IPS DF 4.7 (cell line): ENCODE measurements at regions not wholly inside any gene's neighbourhood (a gene's known extent, or its start where the extent isn't known, plus 50 kb on each side); places are given as distances from the start of the nearest gene placed in this dataset.
"Not testable (repeated sequence)": the region's sequence is repeated elsewhere in the genome, so short reads cannot be mapped to it uniquely, and the experiment has no call there.

ENCODE experiments used
- DNase-seq: peaks from one replicate; pipeline ENCODE4 v3.0.0-alpha.2; 2013; ENCODE audit warnings: low spot score; ENCODE audit errors: extremely low read depth

DNA sequence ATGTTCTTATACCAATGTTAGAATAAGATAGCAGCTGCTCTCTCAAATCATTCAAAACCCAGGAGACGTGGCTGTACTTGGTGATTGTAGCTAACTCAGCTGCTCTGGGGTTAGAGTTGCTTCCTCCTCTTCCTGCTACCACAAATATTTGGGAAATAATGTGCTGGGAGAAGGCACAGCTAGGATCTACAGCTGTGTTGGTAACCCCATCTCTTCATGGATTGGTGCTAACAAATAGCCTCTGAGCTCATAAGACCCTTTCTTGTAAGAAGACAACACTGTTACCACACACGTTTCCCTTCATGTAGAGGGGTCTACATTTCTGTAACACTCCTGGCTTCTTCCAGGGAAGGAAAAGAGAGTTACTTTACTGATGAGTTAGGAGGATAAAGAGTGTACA is 911.0 kb upstream of the CITED2 start:
- DNase-seq, result no peak

GRCh38 chr6:140284871-140285270 is 910.4 kb upstream of the CITED2 start:
- no peak for DNase-seq

DNA sequence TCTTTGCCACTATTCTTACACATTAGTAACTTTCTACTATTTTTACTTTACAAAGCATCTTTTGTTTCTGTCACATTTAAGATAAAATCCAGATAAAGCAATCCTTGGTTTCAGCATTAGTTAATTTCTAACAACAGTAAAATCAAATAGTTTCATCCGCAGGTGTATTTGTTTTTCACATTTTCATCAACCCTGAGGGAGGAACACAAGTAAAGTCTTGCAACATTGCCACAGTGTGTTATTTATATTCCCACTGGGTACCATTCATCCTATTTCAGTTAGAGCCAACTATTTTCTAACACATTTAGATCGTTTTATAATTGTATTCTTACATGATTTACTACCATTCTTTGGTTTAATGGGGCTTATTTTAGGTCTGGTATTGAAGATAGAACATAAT is 908.7 kb upstream of the CITED2 start:
- no peak for DNase-seq

DNA sequence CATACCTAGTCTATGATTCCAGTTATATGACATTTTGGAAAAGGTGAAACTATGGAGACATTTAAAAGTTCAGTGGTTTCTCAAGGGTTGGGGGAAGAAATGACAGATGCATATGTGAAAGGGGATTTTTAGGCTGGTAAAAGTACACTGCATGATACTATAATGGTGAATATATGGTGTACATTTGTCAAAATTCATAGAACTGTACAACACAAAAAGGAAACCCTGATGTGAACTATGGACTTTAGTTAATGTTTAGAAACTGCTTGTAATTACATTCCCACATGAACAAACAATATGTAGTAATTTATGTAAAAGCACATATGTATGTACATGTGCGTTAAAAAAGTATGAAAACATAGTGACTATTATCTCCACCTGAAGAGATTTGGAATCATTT is 907.3 kb upstream of the CITED2 start:
- DNase-seq, result no peak

GRCh38 chr6:140281236-140281635 is 906.8 kb upstream of the CITED2 start:
- DNase-seq, result no peak

GRCh38 chr6:140276719-140277118 is 902.3 kb upstream of the CITED2 start:
- no peak for DNase-seq

DNA sequence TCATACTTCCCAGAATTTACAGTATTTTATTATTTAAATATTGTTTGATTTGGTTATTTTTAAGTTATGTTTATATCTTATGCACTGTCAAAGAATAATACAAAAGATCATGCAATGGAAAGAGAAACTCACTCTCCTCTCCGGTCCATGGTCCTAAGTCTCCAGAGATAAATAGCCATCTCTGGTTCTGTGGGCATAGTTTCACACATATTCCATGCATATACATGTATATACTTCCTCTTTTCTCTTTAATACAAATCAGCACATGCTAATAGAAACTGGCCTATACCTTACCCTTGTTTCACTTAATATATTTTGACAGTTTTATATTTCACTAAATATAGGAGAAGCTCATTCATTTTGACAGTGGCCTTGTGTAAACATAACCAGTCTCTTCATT is 901.7 kb upstream of the CITED2 start:
- DNase-seq, result no peak

GRCh38 chr6:140275725-140276124 is 901.3 kb upstream of the CITED2 start:
- no peak for DNase-seq

- DNase-seq, result no peak
Observed at GRCh38 chr6:140274548-140274947, 900.1 kb upstream of the CITED2 start.

GRCh38 chr6:140271759-140272377 is 897.4 kb upstream of the CITED2 start:
- DNase-seq, result no peak

GRCh38 chr6:140269591-140270165 is 895.2 kb upstream of the CITED2 start:
- DNase-seq, result no peak

DNA sequence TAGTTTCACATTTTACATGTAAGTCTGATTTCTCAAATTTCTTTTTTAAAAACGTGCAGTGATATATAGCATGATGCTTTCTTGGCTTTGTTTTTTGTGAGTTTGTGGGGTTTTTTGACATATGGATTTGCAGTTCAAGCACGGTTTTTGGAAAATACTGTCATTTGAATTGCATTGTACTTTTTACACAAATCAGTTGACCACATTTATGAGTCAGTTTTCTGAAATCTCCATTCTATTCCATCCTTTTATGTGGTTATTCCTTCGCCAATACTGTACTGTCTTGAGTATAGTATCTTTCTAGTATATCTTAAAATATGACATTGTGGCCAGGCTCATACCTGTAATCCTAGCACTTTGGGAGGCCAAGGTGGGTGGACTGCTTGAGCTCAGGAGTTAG is 890.0 kb upstream of the CITED2 start:
- DNase-seq, result no peak

DNA sequence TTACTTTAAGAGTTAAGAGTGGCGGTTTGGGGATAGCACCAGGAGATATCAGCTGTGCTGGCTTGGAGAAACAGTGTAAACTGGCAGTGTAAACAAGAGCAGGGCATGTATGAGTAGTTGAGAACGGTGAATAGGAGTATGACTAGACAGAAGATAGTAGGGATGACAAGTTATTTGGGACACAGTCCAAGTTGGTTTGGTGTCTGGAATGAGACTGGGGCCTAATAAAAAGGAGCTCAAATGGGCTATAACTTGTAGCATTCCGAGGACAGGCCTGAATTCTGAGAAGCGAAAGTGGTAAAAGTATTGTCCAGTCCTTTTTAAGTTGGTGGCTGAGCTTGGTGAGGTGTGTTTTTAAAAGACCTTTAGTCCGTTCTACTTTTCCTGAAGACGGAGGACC is 883.9 kb upstream of the CITED2 start:
- DNase-seq, result not testable (repeated sequence)

DNA sequence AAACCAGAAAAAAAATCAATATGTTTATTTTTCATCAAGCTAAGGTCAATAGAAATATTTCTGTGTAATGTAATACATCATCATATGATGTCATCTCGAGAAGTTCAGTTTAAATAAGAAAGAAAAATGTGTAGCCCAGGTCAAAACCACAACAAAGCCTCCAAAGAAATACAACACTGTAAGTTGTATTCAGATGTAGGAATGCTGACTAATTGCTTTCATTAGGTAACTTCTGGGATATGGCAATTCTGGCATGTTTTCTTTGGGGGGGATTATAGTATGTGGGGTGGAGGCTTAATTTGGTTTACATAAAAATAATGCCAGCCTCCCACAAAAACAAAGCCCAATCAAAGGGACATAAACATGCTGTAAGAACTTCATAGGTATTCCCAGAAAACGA is 881.8 kb upstream of the CITED2 start:
- peak; percentile 7 for DNase-seq

DNA sequence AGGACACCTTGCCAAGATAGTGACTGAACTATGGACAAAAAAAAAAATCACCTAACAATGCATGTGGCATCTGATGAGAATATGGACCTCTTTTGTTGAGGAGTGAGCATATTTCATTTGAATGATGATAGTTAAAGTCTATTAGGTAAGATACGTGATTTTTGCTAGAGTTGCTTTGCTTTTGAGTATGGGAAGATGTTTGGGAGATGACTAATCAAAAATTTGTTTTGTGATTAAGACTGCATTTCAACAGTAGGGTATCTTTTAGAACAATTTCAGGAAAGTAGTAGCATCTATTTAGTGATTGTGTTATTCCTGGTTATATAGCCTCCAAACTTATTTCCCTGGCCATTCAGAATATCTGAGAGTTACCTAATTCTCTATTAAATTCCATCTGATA is 878.6 kb upstream of the CITED2 start:
- DNase-seq, result no peak

DNA sequence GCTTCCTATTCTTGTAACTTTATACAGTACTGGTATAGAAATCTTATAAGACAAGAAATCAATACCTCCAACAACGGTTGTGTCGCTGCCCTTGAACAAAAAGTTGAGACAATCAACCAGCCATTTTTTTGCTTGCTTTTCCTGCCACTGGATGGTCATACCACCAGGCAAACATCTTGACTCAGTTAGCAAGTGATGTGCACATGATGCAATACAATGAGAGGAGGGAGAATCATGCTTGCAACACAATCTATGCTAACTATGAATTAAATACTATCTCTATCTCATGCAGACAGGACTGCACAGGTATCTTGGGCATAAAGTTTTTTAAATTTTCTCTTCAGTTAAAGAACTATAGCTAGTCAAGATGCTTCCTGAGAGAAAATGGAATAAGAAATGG is 877.7 kb upstream of the CITED2 start:
- no peak for DNase-seq

GRCh38 chr6:140245296-140246040 is 871.0 kb upstream of the CITED2 start:
- no peak for DNase-seq

DNA sequence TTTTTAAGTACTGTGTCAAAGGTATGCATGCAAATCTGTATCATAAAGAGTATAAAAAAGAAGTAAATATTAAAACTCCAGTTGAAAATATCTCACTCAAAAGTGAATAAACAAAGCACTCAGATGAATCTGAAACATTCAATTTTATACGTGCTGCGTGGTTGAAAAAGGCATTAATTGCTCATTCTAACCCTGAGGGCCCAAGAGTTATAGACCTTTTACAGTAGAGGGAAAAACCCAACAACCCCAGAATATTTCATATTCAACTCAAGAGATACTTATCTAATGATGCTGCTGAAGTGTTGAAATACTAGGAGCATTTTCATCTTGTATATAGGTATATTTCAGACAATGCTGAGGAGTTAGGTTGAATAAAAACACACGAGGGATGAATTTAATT is 862.8 kb upstream of the CITED2 start:
- no peak for DNase-seq

DNA sequence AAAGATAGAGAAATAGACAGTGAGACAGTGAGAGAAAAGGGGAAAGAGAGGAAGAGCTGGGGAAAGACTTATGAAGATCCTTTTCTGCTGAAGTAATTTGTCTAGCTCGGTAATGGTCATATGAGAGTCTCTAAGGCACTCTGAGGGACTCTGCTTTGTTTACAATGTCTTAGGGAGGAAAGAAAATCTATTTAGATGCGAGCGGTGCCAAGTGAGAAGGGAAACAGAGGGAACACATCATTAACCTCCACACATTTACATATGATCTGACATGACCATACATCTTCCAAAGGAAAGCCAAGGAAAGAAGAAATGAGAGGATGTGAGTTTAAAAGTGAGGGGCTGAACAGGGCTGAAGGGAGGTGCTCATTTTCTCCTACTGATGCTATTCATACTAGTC is 862.3 kb upstream of the CITED2 start:
- DNase-seq, result no peak

DNA sequence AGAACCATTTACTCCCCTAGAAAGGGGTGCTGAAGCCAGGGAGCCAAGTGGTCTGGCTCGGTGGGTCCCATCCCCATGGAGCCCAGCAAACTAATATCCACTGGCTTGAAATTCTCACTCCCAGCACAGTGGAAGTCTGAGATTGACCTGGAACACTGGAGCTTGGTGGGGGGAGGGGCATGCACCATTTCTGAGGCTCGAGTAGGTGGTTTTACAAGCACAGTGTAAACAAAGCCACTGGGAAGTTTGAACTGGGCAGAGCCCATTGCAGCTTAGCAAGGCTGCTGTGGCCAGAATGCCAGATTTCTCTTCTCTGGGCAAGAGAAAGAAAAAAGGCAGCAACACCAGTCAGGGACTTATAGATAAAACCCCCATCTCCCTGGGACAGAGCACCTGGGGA is 855.8 kb upstream of the CITED2 start:
- no peak for DNase-seq

DNA sequence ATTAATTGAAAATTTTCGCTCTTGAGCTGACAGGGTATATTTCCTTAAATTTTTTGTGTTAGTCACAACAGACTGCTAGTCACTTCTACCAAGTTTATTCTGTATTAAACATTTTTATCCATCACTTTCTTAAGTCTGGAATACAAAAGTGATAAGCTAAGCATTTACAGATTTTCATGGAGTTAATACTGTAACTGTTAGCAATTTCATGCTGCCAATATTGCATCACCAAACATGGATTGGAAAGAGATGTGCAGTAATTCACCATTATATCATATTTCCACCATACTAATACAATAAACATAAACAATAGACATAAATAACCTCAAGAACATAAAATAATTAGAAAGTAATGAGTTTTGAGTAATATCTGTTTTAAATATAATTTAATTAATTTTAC is 854.0 kb upstream of the CITED2 start:
- no peak for DNase-seq

DNA sequence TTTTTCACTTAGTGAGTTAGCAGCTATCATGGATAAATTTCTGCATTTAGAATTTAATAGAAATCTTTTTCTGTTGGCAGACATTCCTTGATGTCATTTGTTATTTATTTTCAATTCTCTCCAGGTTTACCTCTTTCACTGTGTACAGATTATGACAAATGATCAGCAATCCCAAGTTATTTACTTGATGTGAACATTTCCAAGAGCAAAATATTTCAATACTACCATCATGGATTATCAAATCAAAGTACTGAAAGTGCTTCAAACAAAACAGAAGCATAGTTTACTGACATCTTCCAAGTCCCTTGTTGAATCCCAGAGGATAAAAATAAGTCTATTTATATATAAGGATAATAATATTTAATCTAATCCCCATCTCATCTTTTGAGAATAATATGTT is 852.2 kb upstream of the CITED2 start:
- no peak for DNase-seq
